NOMO-1 treated with DMSO at 0.1 percent for 48 hours (cell line): ENCODE measurements at regions not wholly inside any gene's neighbourhood (a gene's known extent, or its start where the extent isn't known, plus 50 kb on each side); places are given as distances from the start of the nearest gene placed in this dataset.

Source experiments
- DNase-seq: peaks from one replicate; lab custom pipeline; 2025; ENCODE audit not compliant: unreplicated experiment; lab: John Stamatoyannopoulos, UW

DNA sequence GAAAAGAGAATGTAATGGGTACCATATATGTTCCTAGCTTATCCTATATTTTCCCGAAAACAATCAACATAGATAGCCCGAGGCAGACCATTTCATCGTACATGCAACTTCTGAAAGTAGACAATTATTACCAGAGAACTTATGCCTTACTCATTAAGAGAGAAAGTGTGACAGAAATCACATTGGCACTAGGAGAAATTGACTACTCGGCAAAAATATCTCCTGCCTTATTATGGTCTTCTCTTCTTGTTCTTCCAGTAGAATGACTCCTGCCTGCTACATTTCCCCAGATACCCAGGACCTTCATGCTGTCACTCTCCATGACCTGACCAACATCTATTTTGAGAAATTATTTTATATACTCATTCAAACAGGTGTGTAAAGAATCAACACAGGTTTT is 1015.7 kb downstream of the TUSC7 start:
- no peak for DNase-seq

DNA sequence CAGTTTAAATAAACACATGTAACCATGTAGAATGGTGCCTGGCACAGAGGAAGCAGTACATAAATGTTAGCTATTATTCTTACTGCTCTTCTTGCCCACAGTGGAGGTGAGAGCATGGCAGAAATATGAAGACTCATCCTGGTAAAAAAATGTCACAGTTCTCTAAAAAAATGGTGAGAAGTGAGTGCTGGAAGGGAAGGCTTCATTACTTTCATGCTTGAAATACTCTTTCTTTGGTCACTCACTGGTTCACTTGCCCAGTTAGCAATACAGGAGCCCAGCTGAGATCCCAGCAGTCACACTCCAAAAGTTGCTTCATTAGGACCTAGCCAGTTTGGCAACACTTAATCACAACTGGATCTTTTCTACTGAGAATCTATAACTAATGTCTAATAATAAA is 1017.2 kb downstream of the TUSC7 start:
- no peak for DNase-seq

DNA sequence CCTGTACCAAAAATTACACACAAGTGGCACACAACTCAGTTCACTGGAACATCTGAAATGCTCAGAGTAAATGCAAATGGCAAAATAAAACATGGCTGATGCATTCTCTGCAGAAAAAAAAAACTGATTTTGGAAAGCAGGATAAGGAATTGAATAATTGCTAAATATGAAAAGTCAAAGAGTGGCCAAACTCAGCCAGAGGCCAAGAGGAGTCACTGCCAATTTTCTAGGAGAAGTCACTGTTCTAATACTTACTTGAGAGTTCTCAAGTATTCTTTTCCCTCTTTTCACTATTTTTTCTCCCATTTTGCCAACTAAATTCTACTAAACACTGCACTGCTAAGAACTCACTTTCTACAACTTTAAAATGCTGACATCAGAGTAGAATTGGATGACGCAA is 1018.6 kb downstream of the TUSC7 start:
- DNase-seq: no peak

DNA sequence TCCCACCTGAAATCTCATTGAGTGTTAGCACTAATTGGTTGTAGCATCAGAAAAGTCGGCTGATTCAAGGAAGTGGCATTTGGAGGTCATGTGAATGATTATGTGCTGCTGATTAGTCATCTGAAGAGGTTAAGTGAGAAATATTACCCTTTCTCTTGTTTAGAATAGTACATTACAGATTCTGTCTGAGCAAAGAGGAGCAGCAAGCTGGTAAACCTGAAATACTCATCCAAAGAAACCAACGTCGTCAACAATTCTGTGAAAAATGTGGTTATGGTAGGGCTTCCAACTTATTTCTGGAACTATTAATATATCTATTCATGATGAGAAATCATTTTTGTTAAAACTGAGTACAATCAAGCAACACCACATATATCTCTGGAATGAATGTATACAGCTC is 1024.9 kb downstream of the TUSC7 start:
- DNase-seq: no peak

DNA sequence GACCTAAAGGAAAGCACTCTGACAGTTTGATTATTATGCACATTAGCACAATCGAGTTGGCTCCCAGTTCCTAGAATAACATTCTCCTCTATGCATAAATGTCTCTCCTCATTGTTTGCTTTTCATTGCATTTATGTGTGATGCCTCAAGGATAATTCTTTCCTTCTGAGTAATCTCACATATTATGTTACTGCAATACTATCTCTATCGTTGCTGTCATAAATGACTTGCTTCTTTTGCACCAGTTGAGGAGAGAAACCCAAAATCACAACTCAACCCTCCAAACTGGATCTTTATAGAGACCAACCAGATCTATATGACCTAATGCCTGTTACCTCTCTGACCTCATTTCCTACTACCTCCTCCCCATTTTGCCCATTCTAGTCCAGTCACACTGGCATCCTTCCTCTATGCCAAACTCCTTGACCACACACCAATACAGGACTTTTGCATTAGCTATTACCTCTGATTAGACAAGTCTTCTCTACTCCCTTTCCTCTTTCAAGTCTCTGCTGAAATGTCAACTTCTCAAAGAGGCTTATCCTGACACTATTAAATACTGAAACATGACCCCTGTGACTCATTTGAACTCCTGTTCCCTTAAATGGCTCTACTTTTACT is 1026.0 kb downstream of the TUSC7 start:
- DNase-seq: no peak

DNA sequence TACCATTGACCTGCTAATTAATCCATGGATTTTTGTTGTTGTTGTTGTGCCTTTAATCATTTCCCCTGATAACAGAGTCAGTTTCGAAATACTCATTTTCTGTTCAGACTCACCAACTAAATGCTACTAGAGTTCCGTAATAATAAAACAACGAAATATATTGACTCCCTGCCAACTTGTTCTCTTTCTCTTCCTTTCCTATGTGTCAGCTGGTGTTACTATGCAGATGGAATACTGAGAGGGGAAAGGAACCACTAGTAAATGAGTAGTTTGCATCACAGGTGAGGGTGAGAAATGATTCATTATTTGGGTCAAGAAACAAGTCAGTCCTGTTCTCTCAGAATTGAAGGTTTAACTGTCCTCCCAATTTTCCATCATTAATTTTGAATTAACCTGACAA is 1027.3 kb downstream of the TUSC7 start:
- no peak for DNase-seq

DNA sequence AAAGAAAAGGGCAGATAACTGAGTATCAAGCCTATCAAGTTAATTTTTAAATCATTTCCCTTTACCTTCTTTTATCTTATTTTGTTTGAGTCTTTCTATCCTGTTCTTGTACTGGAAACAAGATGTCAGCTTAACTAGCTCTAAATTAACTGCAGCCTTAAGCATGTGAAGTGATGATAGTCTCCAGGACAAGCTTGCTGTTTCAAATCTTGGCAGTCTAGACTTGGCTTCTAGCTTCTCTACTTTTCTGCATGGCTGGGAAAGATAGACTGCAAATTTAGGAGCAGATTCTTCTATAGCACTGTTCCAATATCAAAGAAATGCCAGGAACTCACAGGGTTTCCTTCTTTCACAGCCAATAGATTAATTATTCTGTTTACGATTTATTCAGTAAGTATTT is 1034.4 kb downstream of the TUSC7 start:
- DNase-seq: no peak

DNA sequence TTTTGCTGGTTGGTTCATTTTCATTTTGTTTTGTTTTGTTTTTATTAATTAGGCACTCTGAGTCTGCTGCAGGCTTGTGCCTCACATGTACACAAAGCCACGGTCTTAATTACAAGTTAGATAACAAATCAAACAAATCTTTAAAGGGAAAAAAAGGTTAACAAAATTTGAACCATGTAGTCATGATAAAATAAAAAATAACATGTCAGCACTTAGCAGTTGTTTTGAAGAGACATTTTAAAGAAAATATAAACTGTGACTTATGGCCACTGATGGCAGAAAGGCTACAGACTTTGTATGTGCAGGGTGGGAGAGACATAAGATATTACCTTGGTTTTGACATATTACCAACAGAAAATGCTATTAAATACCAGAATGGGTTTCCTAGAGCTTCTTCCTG is 1035.4 kb downstream of the TUSC7 start:
- no peak for DNase-seq

DNA sequence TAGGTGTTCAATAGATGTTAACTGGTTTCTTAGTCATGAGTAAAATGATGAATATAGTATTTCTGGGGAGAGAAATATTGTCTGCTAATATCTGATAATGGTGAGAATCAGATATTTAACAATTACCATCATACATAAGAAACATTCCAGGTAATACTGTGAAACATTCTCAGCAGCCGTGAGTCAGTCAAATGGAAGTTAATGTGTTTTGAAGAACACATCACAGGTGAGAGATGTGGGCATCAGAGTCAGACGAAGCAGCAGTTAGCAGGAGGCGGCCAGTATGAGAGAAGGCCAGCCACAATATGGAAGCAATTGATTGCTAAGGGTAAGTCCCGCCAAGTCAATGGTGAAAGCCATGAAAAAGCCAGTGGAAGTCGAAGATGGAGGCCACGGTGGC is 1035.9 kb downstream of the TUSC7 start:
- DNase-seq: no peak

DNA sequence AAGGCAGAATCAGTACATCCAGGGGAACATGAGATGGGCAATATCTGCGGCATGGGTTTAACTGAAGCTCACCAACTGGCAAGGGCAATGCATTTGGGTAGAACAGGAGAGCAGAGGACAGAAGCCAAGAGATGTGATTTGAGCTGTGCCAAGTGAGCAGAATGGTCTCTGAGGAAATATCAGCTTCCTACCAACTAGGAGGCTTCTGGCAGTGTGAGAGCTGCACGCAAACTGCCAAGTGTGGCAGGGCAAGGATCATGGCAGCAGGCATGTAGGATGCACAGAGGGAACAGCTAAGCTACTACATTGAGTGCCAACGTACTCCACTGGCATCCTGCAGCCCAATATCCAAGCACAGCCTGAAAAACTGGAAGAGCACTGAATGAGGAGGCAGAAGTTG is 1036.5 kb downstream of the TUSC7 start:
- DNase-seq: no peak

DNA sequence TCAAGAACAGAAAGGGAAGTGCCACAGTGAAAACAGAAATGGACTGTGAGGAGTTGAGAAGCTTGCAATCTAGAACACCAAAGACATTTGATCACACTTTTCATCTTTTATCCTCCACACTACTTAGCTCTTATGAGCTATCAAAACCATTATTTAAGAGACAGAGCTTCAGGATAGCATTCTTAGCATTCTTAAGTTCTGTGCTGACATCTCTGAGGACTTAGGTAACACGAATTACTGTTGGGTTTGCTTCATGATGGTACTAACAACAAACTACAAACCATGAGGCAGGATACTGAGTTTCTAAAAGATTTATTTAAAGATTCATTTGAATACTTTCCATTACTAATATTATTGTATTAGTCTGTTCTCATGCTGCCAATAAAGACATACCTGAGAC is 1038.6 kb downstream of the TUSC7 start:
- DNase-seq: no peak

DNA sequence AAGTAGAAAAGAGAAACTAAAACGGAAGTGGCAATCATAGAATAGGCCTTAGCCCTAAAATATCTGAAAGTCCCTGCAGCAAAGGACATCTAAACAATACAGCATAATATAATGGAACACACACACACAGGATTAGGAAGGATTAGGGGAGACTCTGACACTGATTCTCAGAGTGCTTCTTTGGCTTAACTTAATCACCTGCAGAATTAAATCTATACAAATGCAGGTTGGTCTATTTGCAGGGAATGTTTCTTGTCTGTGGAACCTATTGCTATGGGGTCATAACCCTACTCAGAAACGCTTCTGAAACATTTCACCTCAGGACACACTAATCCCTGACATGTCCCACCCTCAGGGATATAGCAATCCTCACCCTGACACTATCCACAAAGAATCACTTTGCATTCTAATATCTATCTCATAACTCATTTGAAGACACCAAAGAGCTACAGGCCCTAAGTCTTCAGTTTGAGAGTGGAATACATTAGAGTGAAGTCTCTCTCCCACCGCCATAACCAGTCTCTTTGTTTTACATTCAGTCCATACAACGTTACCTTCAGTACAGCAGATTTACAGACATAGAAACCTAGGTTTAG is 1041.2 kb downstream of the TUSC7 start:
- no peak for DNase-seq

DNA sequence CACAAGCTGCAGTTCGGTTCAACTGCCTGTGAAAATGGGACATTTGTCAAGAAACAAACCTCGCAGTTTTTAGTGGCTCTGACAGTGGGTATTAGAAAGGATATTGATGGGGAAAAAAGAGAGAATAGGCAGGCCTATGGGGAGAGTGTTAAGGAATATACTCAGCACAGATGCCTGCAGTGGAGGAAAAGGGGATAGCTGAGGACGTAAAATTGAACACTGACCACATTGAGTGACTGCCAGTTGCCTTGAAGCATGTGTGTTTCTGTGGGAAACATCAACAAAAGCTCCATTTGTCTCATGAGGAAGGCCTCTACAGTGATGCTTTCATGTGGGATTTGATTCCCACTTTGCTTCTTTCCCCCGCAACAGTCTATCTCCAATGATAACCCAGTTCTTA is 1042.1 kb downstream of the TUSC7 start:
- no peak for DNase-seq

DNA sequence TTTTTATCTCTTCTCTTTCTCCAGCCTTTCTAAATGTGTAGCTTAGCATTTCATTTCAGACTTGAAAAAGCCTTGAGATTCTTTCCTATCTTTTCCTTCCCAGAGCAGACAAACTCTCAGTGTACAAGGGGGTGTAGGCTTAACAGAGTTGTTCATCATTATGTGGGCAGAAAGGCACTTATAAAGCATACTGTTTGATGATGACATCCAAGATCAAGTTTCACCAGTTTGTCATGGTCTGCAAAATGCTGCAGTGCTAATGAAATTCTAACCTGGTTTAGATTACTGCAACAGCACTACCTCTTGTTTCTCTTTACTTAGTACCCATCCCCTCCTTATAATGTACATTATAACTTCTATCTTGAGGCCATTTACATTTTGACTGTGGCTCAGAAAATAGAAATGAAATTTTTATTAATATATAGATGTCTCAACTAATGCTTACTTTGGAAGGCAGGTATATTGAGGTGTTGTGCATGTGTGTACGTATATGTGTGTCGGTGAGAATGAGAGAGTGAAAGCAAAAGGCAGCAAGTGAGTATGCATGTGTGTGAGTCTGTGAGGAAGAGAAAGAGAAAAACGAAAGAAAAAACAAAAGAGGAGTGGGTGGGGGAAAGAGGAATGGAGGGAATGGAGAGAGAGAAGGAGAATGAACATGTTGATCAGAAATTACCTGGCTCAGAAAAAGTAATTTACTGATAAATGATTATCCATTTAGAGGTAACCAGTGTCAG is 1043.6 kb downstream of the TUSC7 start:
- DNase-seq: no peak

DNA sequence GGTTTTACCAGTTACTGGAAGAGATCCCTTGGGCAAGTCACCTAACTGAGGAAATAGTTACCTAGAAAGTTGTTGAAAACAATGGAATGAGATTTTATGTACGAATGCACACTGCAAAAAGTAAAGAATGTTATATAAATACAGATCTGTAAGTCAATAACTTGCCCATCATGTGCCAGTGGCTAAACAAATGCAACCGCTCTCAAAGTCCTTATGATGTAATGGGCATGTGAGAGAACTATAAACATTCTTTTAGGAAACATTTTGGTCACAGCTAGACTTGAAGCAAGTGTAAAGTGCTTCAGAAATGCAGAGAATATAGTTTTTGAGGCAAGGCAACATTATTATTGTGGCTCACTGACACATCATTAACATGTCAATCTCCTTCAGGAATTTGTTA is 1044.5 kb downstream of the TUSC7 start:
- DNase-seq: no peak

DNA sequence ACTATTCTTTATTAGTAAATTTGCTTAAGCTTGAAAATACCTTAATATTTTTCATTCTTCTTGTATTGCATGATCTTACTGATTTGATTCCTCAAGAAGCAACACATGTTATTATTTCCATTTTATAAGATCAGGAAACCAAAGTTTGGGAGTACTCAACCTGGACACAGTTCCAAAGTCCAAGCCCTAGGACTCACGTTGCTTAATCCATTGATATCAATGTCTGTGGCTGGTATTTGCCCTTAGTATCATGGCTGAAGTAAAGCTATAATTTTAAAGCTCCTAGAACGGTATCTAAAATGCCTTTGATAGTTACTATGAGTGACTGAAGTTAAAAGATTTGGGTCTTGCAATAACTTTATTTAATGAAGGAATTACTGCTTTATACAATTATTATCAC is 1045.3 kb downstream of the TUSC7 start:
- no peak for DNase-seq

DNA sequence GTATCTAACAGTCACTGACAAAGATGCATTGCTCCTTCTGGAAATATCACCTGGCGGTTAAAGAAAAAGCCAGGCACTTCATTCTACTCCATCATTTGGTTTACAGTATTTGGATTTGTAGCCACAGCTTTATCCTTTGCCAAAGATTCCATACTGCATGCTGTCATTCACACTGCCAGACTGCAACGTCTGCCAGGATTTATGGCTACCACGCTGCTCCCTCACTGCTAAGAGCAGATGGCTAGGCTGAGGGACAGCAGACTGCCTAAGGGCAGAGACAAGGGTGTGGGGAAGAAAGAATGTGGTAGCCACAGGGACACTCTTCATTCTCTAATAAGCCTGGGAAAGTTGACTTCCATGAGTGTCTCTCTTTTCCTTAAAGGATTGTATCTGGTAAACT is 1047.0 kb downstream of the TUSC7 start:
- no peak for DNase-seq

DNA sequence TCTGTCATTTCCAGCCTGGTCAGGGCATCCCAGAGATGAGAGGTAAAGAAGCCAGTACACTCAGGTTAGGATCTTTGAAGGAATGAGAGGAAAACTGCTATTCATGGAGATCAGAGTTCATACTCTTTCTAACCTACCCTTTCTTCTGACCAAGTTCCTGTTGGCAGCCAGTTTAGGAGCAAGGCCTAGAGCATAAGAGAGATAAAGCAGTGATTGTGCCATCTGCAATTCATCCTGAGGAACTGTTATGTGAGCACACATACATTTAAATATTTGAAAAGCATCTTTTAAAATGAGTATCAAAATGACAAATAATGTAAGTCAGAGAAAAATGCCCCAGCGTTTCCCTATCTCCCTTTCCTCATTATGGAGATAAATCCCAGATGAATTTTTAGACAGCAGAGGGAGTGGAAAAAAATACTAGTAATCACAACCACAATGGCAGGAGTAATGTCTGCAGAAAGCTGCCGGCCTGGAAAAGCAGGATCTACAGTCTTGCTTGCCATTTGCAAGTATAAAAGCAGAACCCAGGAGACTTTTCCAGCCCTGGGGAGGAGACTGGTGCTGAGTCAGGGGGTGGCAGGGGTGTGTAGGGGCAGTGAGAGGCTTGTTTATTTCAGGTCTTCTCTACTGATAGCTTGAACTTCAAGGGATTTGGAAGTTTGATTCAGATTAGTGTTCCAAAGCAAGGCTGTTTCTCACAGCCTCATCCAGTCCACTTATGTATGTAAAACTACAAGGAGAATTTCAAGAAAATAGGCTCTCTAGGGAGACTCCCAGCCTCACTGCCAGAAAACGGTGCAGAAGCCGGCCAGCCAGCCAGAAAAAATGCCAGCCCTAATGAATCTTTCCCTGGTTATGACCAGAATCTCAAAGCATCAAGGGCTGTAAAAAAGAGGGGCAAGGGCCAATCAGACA is 1052.4 kb downstream of the TUSC7 start:
- no peak for DNase-seq

DNA sequence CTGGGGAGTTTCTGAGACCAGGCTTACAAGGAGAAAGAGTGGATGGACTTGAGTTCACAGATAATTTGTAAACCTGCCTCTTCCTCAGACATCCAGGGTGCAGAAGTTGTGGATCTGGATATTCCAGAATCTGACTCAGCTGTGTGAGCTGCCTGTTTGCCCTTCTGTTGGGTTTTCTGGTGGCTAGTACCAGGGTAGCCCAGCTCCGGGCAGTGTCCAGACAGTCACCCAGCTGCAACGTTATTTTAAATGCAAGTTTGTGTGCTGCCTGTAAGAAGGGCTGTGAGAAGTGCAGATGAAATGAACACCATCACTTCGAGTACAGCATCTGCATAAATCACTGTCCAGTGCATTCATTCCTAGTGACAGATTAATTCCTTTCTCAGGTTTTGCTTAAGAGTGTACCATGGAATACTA is 1053.0 kb downstream of the TUSC7 start:
- DNase-seq: no peak

DNA sequence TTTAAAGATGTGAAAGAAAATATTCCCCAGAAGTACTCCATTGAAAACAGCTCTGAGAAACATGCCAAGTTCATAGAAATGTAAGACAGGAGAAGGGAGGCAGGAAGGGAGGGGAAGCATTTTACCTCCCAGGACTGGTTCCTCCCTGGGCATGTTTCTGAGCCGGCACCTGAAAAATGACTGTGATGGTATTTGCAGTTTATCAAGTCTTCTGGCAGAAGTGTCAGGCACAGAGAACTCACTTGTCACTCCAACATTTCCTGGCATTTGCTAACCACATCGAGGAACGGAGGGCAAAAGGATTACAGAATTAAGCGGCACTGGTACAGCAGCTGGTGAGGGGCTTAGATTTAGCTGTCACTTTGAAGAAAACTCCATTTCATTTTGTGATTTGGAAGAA is 1054.0 kb downstream of the TUSC7 start:
- no peak for DNase-seq

DNA sequence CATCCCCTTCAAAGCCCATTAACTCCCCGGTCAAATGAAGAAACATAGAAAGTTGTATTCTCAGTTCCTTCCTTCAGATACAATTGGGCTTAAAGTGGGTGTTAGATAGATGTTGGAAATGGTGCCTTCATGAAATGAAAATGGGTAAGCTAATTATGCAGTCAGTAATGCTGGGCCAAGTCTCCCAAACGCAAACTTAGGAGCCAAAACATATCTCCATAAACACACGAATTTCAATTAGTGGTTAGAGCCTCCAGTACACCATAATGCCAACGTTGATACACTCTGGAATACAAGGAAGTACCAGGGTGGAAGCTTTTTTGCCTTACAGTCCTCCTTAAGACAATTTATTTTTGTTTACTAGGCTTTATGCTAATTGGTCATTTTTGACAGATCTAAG is 1059.0 kb downstream of the TUSC7 start:
- no peak for DNase-seq

DNA sequence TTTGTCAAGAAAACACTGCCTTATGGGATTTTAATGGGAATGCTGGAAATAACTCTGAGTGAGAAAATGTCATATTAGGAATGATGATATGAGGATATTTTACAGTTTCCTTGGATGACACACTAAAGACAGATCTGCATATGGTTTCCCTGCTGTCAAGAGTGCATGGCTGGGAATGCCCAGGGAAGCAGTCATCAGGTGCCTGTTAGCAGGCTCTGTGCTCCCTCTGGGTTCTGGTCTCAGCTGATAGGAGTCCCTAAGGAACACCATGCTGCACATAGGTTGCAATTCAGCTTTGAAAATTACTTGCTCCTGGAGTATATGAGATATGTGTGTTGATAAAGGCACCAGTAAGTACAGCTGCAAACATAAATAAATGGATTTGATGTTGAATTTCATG is 1064.6 kb downstream of the TUSC7 start:
- no peak for DNase-seq
